Keratinocyte (primary cell): ENCODE measurements at regions not wholly inside any gene's neighbourhood (a gene's known extent, or its start where the extent isn't known, plus 50 kb on each side); places are given as distances from the start of the nearest gene placed in this dataset.

Experiments used
- EZH2 ChIP-seq: IDR thresholded peaks from one replicate; pipeline ENCODE4 v1.6.1; 2012; ENCODE audit warnings: inconsistent platforms, mild to moderate bottlenecking, low read length, moderate library complexity
- TF ChIP-seq, protein P1 (sequence below), 3 experiments: IDR thresholded peaks in 1 of 3; conservative IDR thresholded peaks in 1 of 3; optimal IDR thresholded peaks in 1 of 3; 2 replicates in 2 of 3; 3 replicates in 1 of 3; pipeline versions ENCODE3 to v1.5.1; 2011; ENCODE audit warnings: low read length in 3 of 3, mild to moderate bottlenecking in 3 of 3, moderate library complexity in 2 of 3, control low read depth in 1 of 3, inconsistent platforms in 1 of 3; ENCODE audit not compliant: insufficient read depth in 2 of 3; ENCODE audit errors: extremely low read depth in 1 of 3

DNA sequence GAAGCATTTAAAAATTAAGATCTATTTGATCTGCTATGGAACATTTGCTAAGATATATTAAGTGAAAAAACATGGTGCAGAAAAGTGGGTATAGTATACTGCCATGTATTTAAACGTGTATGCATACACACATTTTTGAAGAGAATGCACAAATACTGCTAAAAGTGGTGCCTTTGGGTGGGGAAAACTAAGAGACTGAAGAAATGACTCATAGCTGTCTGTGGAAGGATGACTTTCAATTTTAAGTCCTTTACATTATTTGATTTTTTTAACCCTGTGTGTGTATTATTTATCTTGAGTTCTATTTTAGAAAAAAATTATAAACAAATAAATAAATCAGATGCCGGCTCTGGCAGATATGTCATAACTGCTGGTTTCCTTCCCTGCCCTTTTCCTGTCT, 120.7 kb upstream of the SLIT3 start:
- TF ChIP-seq, protein P1, sequence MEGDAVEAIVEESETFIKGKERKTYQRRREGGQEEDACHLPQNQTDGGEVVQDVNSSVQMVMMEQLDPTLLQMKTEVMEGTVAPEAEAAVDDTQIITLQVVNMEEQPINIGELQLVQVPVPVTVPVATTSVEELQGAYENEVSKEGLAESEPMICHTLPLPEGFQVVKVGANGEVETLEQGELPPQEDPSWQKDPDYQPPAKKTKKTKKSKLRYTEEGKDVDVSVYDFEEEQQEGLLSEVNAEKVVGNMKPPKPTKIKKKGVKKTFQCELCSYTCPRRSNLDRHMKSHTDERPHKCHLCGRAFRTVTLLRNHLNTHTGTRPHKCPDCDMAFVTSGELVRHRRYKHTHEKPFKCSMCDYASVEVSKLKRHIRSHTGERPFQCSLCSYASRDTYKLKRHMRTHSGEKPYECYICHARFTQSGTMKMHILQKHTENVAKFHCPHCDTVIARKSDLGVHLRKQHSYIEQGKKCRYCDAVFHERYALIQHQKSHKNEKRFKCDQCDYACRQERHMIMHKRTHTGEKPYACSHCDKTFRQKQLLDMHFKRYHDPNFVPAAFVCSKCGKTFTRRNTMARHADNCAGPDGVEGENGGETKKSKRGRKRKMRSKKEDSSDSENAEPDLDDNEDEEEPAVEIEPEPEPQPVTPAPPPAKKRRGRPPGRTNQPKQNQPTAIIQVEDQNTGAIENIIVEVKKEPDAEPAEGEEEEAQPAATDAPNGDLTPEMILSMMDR (optimal IDR thresholded peaks at IDR 0.05 in 1 of 3, IDR thresholded peaks at IDR 0.05 in 1 of 3, conservative IDR thresholded peaks at IDR 0.05 in 1 of 3; ENCODE audit: extremely low read depth in 1 of 3, insufficient read depth in 2 of 3, low read length in 3 of 3): no peak
- TF ChIP-seq EZH2: no peak
